WTC11 (cell line): ENCODE measurements at regions not wholly inside any gene's neighbourhood (a gene's known extent, or its start where the extent isn't known, plus 50 kb on each side); places are given as distances from the start of the nearest gene placed in this dataset.
A peak's percentile ranks its signal among the peaks of the same experiment; 100 is the strongest.

Experiments used
- ATAC-seq: fragments of 200-7000 bp; cut with Tn5 transposase; 2 replicates; pipeline ENCODE4 v1.10.0; 2021; ENCODE audit warnings: mild to moderate bottlenecking, moderate library complexity
- CTCF ChIA-PET: fragments of 300-600 bp; sonication (Branson Sonifier 250); formaldehyde crosslinking; loops from one replicate; lab custom pipeline; 2021; ENCODE audit warnings: antibody characterized with exemption; lab: Charles Lee
- POLR2A ChIA-PET: fragments of 350-600 bp; sonication (Branson Sonifier 250); formaldehyde crosslinking; loops from one replicate; lab custom pipeline; 2021; ENCODE audit warnings: antibody characterized with exemption; lab: Charles Lee
- DNase-seq: peaks from one replicate; pipeline ENCODE4 v3.0.0; 2021; ENCODE audit warnings: low spot score
- H3K27ac Mint-ChIP-seq: 2 replicates; pipeline ENCODE4 v1.8.0; 2021; ENCODE audit warnings: mixed read lengths
- H3K27me3 Mint-ChIP-seq: 2 replicates; pipeline ENCODE4 v1.8.0; 2021; ENCODE audit warnings: low read depth, mild to moderate bottlenecking, moderate library complexity, mixed read lengths
- H3K36me3 Mint-ChIP-seq: 2 replicates; pipeline ENCODE4 v1.8.0; 2021; ENCODE audit warnings: mixed read lengths
- H3K4me1 Mint-ChIP-seq: 2 replicates; pipeline ENCODE4 v1.8.0; 2022; ENCODE audit warnings: mixed read lengths
- H3K4me3 Mint-ChIP-seq: 2 replicates; pipeline ENCODE4 v1.8.0; 2021; ENCODE audit warnings: mild to moderate bottlenecking, moderate library complexity, mixed read lengths
- H3K9me3 Mint-ChIP-seq: 2 replicates; pipeline ENCODE4 v1.8.0; 2021; ENCODE audit warnings: mixed read lengths
- E2F1 ChIP-seq: sonication (generic); formaldehyde crosslinking; IDR thresholded peaks from 2 replicates; pipeline ENCODE4 v1.8.0; 2022; ENCODE audit warnings: mild to moderate bottlenecking, missing genetic modification reagents
- IRF2 ChIP-seq: sonication (generic); formaldehyde crosslinking; IDR thresholded peaks from 2 replicates; pipeline ENCODE4 v1.8.0; 2022; ENCODE audit warnings: low read depth, missing genetic modification reagents, borderline replicate concordance
- JAZF1 ChIP-seq: fragments of 250-450 bp; sonication (Bioruptor Pico); IDR thresholded peaks from 2 replicates; pipeline ENCODE4 v1.9.0; 2021; ENCODE audit warnings: moderate library complexity, mild to moderate bottlenecking, inconsistent platforms
- JUN ChIP-seq: sonication (generic); formaldehyde crosslinking; IDR thresholded peaks from 2 replicates; pipeline ENCODE4 v1.8.0; 2023; ENCODE audit warnings: mild to moderate bottlenecking, missing genetic modification reagents
- SMAD3 ChIP-seq: sonication (generic); formaldehyde crosslinking; IDR thresholded peaks from 2 replicates; pipeline ENCODE4 v1.8.0; 2022; ENCODE audit warnings: missing genetic modification reagents, mild to moderate bottlenecking, borderline replicate concordance
- TEAD1 ChIP-seq: sonication (generic); formaldehyde crosslinking; IDR thresholded peaks from 2 replicates; pipeline ENCODE4 v1.8.0; 2022; ENCODE audit warnings: mild to moderate bottlenecking, missing genetic modification reagents
- TP53 ChIP-seq: sonication (generic); formaldehyde crosslinking; IDR thresholded peaks from 2 replicates; pipeline ENCODE4 v1.8.1; 2023; ENCODE audit warnings: mild to moderate bottlenecking, missing genetic modification reagents
- ZNF121 ChIP-seq: sonication (generic); formaldehyde crosslinking; IDR thresholded peaks from 2 replicates; pipeline ENCODE4 v1.8.0; 2023; ENCODE audit warnings: missing genetic modification reagents
- ZNF317 ChIP-seq: sonication (generic); formaldehyde crosslinking; IDR thresholded peaks from 2 replicates; pipeline ENCODE4 v1.8.1; 2023; ENCODE audit warnings: low read depth, mild to moderate bottlenecking, moderate library complexity, missing genetic modification reagents, borderline replicate concordance
- ZNF423 ChIP-seq: fragments of 250-450 bp; sonication (Bioruptor Pico); IDR thresholded peaks from 2 replicates; pipeline ENCODE4 v2.1.2; 2022; ENCODE audit warnings: mild to moderate bottlenecking, moderate library complexity
- TF ChIP-seq, protein P1 (sequence below): fragments of 250-450 bp; sonication (Bioruptor Pico); IDR thresholded peaks from 2 replicates; pipeline ENCODE4 v2.1.2; 2022; ENCODE audit warnings: mild to moderate bottlenecking, moderate library complexity
- TF ChIP-seq, protein P2 (sequence below): fragments of 250-450 bp; sonication (Bioruptor Pico); IDR thresholded peaks from 2 replicates; pipeline ENCODE4 v1.8.0; 2021; ENCODE audit warnings: mild to moderate bottlenecking
- TF ChIP-seq, protein P3 (sequence below): sonication (generic); formaldehyde crosslinking; IDR thresholded peaks from 2 replicates; pipeline ENCODE4 v1.8.0; 2022; ENCODE audit warnings: missing genetic modification reagents
- TF ChIP-seq, protein P4 (sequence below): sonication (generic); formaldehyde crosslinking; IDR thresholded peaks from 2 replicates; pipeline ENCODE4 v1.8.1; 2022; ENCODE audit warnings: mild to moderate bottlenecking, moderate library complexity, missing genetic modification reagents
- TF ChIP-seq, protein P5 (sequence below): sonication (generic); formaldehyde crosslinking; IDR thresholded peaks from 2 replicates; pipeline ENCODE4 v1.8.0; 2022; ENCODE audit warnings: mild to moderate bottlenecking, missing genetic modification reagents
- TF ChIP-seq, protein P6 (sequence below): sonication (generic); formaldehyde crosslinking; IDR thresholded peaks from 2 replicates; pipeline ENCODE4 v1.8.1; 2022; ENCODE audit warnings: mild to moderate bottlenecking, missing genetic modification reagents, moderate library complexity, borderline replicate concordance

- TF ChIP-seq JUN, result no peak
- TF ChIP-seq SMAD3 (CRISPR knock-in tag), result no peak
- TF ChIP-seq, protein P1, sequence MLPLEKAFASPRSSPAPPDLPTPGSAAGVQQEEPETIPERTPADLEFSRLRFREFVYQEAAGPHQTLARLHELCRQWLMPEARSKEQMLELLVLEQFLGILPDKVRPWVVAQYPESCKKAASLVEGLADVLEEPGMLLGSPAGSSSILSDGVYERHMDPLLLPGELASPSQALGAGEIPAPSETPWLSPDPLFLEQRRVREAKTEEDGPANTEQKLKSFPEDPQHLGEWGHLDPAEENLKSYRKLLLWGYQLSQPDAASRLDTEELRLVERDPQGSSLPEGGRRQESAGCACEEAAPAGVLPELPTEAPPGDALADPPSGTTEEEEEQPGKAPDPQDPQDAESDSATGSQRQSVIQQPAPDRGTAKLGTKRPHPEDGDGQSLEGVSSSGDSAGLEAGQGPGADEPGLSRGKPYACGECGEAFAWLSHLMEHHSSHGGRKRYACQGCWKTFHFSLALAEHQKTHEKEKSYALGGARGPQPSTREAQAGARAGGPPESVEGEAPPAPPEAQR (CRISPR knock-in tag), result no peak
- TF ChIP-seq TP53 (CRISPR knock-in tag), result no peak
- no peak for TF ChIP-seq ZNF423 (CRISPR knock-in tag)
- no peak for TF ChIP-seq IRF2 (CRISPR knock-in tag)
- TF ChIP-seq, protein P2, sequence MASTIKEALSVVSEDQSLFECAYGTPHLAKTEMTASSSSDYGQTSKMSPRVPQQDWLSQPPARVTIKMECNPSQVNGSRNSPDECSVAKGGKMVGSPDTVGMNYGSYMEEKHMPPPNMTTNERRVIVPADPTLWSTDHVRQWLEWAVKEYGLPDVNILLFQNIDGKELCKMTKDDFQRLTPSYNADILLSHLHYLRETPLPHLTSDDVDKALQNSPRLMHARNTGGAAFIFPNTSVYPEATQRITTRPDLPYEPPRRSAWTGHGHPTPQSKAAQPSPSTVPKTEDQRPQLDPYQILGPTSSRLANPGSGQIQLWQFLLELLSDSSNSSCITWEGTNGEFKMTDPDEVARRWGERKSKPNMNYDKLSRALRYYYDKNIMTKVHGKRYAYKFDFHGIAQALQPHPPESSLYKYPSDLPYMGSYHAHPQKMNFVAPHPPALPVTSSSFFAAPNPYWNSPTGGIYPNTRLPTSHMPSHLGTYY, result no peak
- TF ChIP-seq, protein P3, sequence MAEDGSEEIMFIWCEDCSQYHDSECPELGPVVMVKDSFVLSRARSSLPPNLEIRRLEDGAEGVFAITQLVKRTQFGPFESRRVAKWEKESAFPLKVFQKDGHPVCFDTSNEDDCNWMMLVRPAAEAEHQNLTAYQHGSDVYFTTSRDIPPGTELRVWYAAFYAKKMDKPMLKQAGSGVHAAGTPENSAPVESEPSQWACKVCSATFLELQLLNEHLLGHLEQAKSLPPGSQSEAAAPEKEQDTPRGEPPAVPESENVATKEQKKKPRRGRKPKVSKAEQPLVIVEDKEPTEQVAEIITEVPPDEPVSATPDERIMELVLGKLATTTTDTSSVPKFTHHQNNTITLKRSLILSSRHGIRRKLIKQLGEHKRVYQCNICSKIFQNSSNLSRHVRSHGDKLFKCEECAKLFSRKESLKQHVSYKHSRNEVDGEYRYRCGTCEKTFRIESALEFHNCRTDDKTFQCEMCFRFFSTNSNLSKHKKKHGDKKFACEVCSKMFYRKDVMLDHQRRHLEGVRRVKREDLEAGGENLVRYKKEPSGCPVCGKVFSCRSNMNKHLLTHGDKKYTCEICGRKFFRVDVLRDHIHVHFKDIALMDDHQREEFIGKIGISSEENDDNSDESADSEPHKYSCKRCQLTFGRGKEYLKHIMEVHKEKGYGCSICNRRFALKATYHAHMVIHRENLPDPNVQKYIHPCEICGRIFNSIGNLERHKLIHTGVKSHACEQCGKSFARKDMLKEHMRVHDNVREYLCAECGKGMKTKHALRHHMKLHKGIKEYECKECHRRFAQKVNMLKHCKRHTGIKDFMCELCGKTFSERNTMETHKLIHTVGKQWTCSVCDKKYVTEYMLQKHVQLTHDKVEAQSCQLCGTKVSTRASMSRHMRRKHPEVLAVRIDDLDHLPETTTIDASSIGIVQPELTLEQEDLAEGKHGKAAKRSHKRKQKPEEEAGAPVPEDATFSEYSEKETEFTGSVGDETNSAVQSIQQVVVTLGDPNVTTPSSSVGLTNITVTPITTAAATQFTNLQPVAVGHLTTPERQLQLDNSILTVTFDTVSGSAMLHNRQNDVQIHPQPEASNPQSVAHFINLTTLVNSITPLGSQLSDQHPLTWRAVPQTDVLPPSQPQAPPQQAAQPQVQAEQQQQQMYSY, result no peak
- TF ChIP-seq E2F1 (CRISPR knock-in tag), result no peak
- TF ChIP-seq, protein P4, sequence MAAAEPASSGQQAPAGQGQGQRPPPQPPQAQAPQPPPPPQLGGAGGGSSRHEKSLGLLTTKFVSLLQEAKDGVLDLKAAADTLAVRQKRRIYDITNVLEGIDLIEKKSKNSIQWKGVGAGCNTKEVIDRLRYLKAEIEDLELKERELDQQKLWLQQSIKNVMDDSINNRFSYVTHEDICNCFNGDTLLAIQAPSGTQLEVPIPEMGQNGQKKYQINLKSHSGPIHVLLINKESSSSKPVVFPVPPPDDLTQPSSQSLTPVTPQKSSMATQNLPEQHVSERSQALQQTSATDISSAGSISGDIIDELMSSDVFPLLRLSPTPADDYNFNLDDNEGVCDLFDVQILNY (CRISPR knock-in tag), result no peak
- TF ChIP-seq ZNF317, result no peak
- TF ChIP-seq JAZF1 (CRISPR knock-in tag), result no peak
- no peak for TF ChIP-seq TEAD1
- TF ChIP-seq, protein P5, sequence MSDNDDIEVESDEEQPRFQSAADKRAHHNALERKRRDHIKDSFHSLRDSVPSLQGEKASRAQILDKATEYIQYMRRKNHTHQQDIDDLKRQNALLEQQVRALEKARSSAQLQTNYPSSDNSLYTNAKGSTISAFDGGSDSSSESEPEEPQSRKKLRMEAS (CRISPR knock-in tag), result no peak
- TF ChIP-seq, protein P6, sequence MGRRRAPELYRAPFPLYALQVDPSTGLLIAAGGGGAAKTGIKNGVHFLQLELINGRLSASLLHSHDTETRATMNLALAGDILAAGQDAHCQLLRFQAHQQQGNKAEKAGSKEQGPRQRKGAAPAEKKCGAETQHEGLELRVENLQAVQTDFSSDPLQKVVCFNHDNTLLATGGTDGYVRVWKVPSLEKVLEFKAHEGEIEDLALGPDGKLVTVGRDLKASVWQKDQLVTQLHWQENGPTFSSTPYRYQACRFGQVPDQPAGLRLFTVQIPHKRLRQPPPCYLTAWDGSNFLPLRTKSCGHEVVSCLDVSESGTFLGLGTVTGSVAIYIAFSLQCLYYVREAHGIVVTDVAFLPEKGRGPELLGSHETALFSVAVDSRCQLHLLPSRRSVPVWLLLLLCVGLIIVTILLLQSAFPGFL (CRISPR knock-in tag), result no peak
- TF ChIP-seq ZNF121 (CRISPR knock-in tag), result no peak
- ChIA-PET POLR2A (no interaction called here), CTCF (interaction anchor here (0.6 to 1.1 kb wide), 2 partner anchors 10 to 128 kb away, joined by 3 read pairs; no protein-coding TSS in a partner anchor)
- peaks cover 3% of the 10 kb centered on the region for H3K27me3 Mint-ChIP-seq
- no peaks in the 10 kb centered on the region for H3K36me3 Mint-ChIP-seq
- ATAC-seq (0 out of 2 replicates have a peak, but pooled peaks have one; percentile 18), DNase-seq (no peak)
- H3K4me1 Mint-ChIP-seq, result no peaks in the 10 kb centered on the region
- H3K9me3 Mint-ChIP-seq, result no peaks in the 10 kb centered on the region
- H3K4me3 Mint-ChIP-seq, result no peak overlapping the region
- H3K27ac Mint-ChIP-seq, result no peak overlapping the region
These were observed 137.9 kb upstream of the CXCR4 start for GRCh38 chr2:136255648-136256461.
